Spleen (tissue), 7 donors: ENCODE measurements at regions not wholly inside any gene's neighbourhood (a gene's known extent, or its start where the extent isn't known, plus 50 kb on each side); places are given as distances from the start of the nearest gene placed in this dataset.

Experiments
- POLR2A ChIP-seq, 3 donors: fragments of 450-650 bp; IDR thresholded peaks; one replicate each; pipeline ENCODE4 v1.5.1; 2017; ENCODE audit warnings: antibody characterized with exemption in 3 of 3, mild to moderate bottlenecking in 1 of 3
- TF ChIP-seq, protein P1 (sequence below), 11 experiments: fragments of 200-600 bp in 7 of 11; fragments of 450-650 bp in 4 of 11; sonication (generic) in 4 of 11; IDR thresholded peaks in 8 of 11; conservative IDR thresholded peaks in 3 of 11; 1 replicate in 7 of 11; 2 replicates in 4 of 11; pipeline versions ENCODE4 v1.4.0 to v1.8.0; 2016 to 2021; ENCODE audit warnings: antibody characterized with exemption in 11 of 11, inconsistent platforms in 4 of 11, mild to moderate bottlenecking in 1 of 11
- donor health status: DM: no; HTN: no; CAD: no; lungs with moderate emphysema.
- donor health status: DM: no; HTN: no; CAD: no.
- donor health status: DM: no; HTN: no; CAD: no.

DNA sequence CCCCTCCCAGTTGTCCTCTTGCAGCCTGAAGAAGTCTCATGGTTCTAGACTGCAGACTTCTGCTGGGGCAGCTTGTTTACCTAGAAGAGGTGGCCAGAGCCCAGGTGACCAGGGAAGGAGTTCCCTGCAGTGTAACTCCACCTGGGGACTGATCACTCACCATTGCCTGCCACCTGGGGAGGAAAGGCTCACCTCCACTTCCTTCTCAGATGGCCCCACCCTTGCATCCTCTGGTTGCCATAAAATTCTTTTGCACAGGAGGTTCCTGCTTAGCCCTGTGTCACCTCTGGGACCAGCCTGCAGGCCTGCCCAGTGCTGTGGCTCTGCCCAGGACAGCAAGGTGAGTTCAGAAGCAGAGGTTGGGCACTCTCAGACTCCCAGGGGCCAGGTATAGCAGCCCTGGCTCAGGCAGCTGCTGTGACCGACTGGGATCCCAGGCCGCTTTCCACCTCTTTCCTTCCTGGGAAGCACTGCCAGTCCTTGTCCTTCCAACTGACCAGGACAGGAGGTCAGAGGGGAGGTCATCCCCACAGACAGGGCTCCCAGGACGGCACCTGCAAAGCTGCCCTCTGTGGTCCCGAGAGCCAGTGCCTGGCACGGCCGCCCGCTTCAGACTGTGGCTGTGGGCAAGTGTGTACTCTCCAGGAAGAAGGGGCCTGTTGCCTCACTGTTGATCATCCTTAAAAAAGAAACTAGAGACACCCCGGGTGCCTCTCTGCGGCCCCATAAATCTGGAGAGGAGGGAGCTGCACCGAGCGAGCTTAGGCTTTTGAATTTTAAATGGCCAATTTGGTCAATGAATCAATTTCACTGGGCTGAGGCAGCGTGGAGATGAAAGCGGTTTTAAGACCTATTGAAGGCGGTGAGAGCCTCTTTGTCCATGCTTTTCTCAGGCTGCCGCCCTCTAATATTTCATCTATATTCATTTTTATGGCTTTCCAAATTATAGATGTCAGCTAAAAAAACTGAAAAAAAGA, 79.5 kb upstream of the C14orf180 start:
- TF ChIP-seq, protein P1, sequence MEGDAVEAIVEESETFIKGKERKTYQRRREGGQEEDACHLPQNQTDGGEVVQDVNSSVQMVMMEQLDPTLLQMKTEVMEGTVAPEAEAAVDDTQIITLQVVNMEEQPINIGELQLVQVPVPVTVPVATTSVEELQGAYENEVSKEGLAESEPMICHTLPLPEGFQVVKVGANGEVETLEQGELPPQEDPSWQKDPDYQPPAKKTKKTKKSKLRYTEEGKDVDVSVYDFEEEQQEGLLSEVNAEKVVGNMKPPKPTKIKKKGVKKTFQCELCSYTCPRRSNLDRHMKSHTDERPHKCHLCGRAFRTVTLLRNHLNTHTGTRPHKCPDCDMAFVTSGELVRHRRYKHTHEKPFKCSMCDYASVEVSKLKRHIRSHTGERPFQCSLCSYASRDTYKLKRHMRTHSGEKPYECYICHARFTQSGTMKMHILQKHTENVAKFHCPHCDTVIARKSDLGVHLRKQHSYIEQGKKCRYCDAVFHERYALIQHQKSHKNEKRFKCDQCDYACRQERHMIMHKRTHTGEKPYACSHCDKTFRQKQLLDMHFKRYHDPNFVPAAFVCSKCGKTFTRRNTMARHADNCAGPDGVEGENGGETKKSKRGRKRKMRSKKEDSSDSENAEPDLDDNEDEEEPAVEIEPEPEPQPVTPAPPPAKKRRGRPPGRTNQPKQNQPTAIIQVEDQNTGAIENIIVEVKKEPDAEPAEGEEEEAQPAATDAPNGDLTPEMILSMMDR (IDR thresholded peaks at IDR 0.05 in 8 of 11, conservative IDR thresholded peaks at IDR 0.05 in 3 of 11): no peak
- TF ChIP-seq POLR2A (IDR thresholded peaks at IDR 0.05): no peak
